H9 (cell line): ENCODE measurements at regions not wholly inside any gene's neighbourhood (a gene's known extent, or its start where the extent isn't known, plus 50 kb on each side); places are given as distances from the start of the nearest gene placed in this dataset.

Experiments
- DNase-seq: peaks from one replicate; pipeline ENCODE4 v3.0.0-alpha.2; 2017
- H2AFZ ChIP-seq: one replicate; pipeline ENCODE4 v1.6.1; 2013; ENCODE audit warnings: mild to moderate bottlenecking, low read length, control low read depth, moderate library complexity
- H2AK5ac ChIP-seq: 2 replicates; pipeline ENCODE4 v1.6.1; 2013; ENCODE audit warnings: low read length, control low read depth, mixed read lengths; ENCODE audit not compliant: insufficient read length
- H2BK120ac ChIP-seq: one replicate; pipeline ENCODE4 v1.6.1; 2013; ENCODE audit warnings: low read depth, mild to moderate bottlenecking, low read length, control low read depth, inconsistent platforms; ENCODE audit not compliant: poor library complexity, severe bottlenecking
- H2BK12ac ChIP-seq: 2 replicates; pipeline ENCODE4 v1.6.1; 2013; ENCODE audit warnings: low read length, control low read depth, mixed read lengths, low read depth; ENCODE audit not compliant: insufficient read length
- H2BK15ac ChIP-seq: 2 replicates; pipeline ENCODE4 v1.6.1; 2013; ENCODE audit warnings: low read depth, low read length, control low read depth
- H2BK20ac ChIP-seq: one replicate; pipeline ENCODE4 v1.6.1; 2013; ENCODE audit warnings: low read depth, mild to moderate bottlenecking, low read length, control low read depth, inconsistent platforms; ENCODE audit not compliant: poor library complexity, severe bottlenecking
- H2BK5ac ChIP-seq: 2 replicates; pipeline ENCODE4 v1.6.1; 2013; ENCODE audit warnings: low read length, control low read depth, mixed read lengths; ENCODE audit not compliant: insufficient read length
- H3K14ac ChIP-seq: 2 replicates; pipeline ENCODE4 v1.6.1; 2013; ENCODE audit warnings: low read length, control low read depth; ENCODE audit not compliant: insufficient read depth
- H3K18ac ChIP-seq: 2 replicates; pipeline ENCODE4 v1.6.1; 2013; ENCODE audit warnings: low read depth, mild to moderate bottlenecking, mixed read lengths, low read length, control low read depth; ENCODE audit not compliant: insufficient read length
- H3K23ac ChIP-seq: 2 replicates; pipeline ENCODE4 v1.6.1; 2013; ENCODE audit warnings: low read length, control low read depth, mixed read lengths, low read depth; ENCODE audit not compliant: insufficient read length
- H3K23me2 ChIP-seq: 2 replicates; pipeline ENCODE4 v1.6.1; 2013; ENCODE audit warnings: low read depth, mild to moderate bottlenecking, mixed read lengths, low read length, control low read depth; ENCODE audit not compliant: insufficient read length, poor library complexity, severe bottlenecking
- H3K27ac ChIP-seq: 2 replicates; pipeline ENCODE4 v1.5.1; 2013; ENCODE audit warnings: low read length, control low read depth, mixed read lengths, low read depth; ENCODE audit not compliant: insufficient read length
- H3K27me3 ChIP-seq: 2 replicates; pipeline ENCODE4 v1.6.1; 2013; ENCODE audit warnings: low read length, control low read depth, inconsistent platforms; ENCODE audit not compliant: insufficient read depth
- H3K4ac ChIP-seq: 2 replicates; pipeline ENCODE4 v1.6.1; 2013; ENCODE audit warnings: low read depth, mild to moderate bottlenecking, control low read depth, inconsistent platforms, low read length, moderate library complexity
- H3K4me1 ChIP-seq: 2 replicates; pipeline ENCODE4 v1.6.1; 2013; ENCODE audit warnings: low read length, control low read depth, inconsistent platforms; ENCODE audit not compliant: insufficient read depth
- H3K4me2 ChIP-seq: 2 replicates; pipeline ENCODE4 v1.6.1; 2013; ENCODE audit warnings: low read length, control low read depth, mixed read lengths; ENCODE audit not compliant: insufficient read length, insufficient read depth
- H3K56ac ChIP-seq: 2 replicates; pipeline ENCODE4 v1.6.1; 2013; ENCODE audit warnings: low read depth, mild to moderate bottlenecking, mixed read lengths, low read length, control low read depth; ENCODE audit not compliant: insufficient read length
- H3K79me1 ChIP-seq: 2 replicates; pipeline ENCODE4 v1.6.1; 2013; ENCODE audit warnings: low read depth, mild to moderate bottlenecking, moderate library complexity, low read length, control low read depth, inconsistent platforms; ENCODE audit not compliant: insufficient read depth, poor library complexity, severe bottlenecking
- H3K79me2 ChIP-seq: 2 replicates; pipeline ENCODE4 v1.6.1; 2013; ENCODE audit warnings: low read length, control low read depth, inconsistent platforms; ENCODE audit not compliant: insufficient read depth
- H3K9ac ChIP-seq: 2 replicates; pipeline ENCODE4 v1.6.1; 2013; ENCODE audit warnings: low read length, control low read depth, mixed read lengths; ENCODE audit not compliant: insufficient read length; ENCODE audit errors: extremely low read depth
- H3K9me3 ChIP-seq: one replicate; pipeline ENCODE4 v1.6.1; 2013; ENCODE audit warnings: low read depth, low read length, inconsistent platforms; ENCODE audit not compliant: control insufficient read depth
- H3T11ph ChIP-seq: one replicate; pipeline ENCODE4 v1.6.1; 2013; ENCODE audit warnings: mild to moderate bottlenecking, low read length, control low read depth, inconsistent platforms
- H4K20me1 ChIP-seq: one replicate; pipeline ENCODE4 v1.6.1; 2013; ENCODE audit not compliant: control insufficient read depth, insufficient read length, insufficient read depth
- H4K5ac ChIP-seq: 2 replicates; pipeline ENCODE4 v1.6.1; 2013; ENCODE audit warnings: low read depth, mild to moderate bottlenecking, mixed read lengths, low read length, control low read depth; ENCODE audit not compliant: insufficient read length
- H4K8ac ChIP-seq: replicated peaks from 2 replicates; pipeline ENCODE4 v1.6.1; 2013; ENCODE audit warnings: low read length, control low read depth, mixed read lengths, low read depth; ENCODE audit not compliant: insufficient read length
- H4K91ac ChIP-seq: 2 replicates; pipeline ENCODE4 v1.6.1; 2013; ENCODE audit warnings: low read depth, mild to moderate bottlenecking, moderate library complexity, mixed read lengths, low read length, control low read depth; ENCODE audit not compliant: insufficient read length
- H3K27ac Mint-ChIP-seq, 3 experiments: 2 replicates in 2 of 3; 3 replicates in 1 of 3; pipeline ENCODE4 v1.8.0; 2020 to 2021; ENCODE audit warnings: mixed read lengths in 3 of 3, mild to moderate bottlenecking in 1 of 3, moderate library complexity in 1 of 3
- H3K27me3 Mint-ChIP-seq: 2 replicates; pipeline ENCODE4 v1.8.0; 2021; ENCODE audit warnings: low read depth, mild to moderate bottlenecking, moderate library complexity, mixed read lengths
- H3K36me3 Mint-ChIP-seq, 3 experiments: 2 replicates in 2 of 3; 3 replicates in 1 of 3; pipeline ENCODE4 v1.8.0; 2020 to 2021; ENCODE audit warnings: low read depth in 3 of 3, mixed read lengths in 3 of 3; ENCODE audit not compliant: insufficient read depth in 1 of 3
- H3K4me1 Mint-ChIP-seq, 2 experiments: 2 replicates each; pipeline ENCODE4 v1.8.0; 2020; ENCODE audit warnings: mixed read lengths in 2 of 2
- H3K4me3 Mint-ChIP-seq, 2 experiments: 2 replicates in 1 of 2; 3 replicates in 1 of 2; pipeline ENCODE4 v1.8.0; 2020 to 2021; ENCODE audit warnings: mild to moderate bottlenecking in 2 of 2, mixed read lengths in 2 of 2, moderate library complexity in 1 of 2
- H3K9me3 Mint-ChIP-seq, 2 experiments: 2 replicates in 1 of 2; 3 replicates in 1 of 2; pipeline ENCODE4 v1.8.0; 2020; ENCODE audit warnings: mild to moderate bottlenecking in 2 of 2, mixed read lengths in 2 of 2, moderate library complexity in 1 of 2
- WGBS: extraction: QIAGEN DNeasy Blood & Tissue Kit; methylation state at CpG from one replicate; pipeline ENCODE4 v1.1.7; 2013; ENCODE audit warnings: missing lambda C conversion rate, low lambda C conversion rate, mixed read lengths; ENCODE audit not compliant: insufficient read length; ENCODE audit errors: extremely low coverage; 5-methylcytosine and 5-hydroxymethylcytosine counted together
- TF ChIP-seq, protein P1 (sequence below): fragments of 200-600 bp; sonication (generic); conservative IDR thresholded peaks from 3 replicates; pipeline ENCODE4 v1.8.0; 2021; ENCODE audit warnings: antibody characterized with exemption, mild to moderate bottlenecking

DNA sequence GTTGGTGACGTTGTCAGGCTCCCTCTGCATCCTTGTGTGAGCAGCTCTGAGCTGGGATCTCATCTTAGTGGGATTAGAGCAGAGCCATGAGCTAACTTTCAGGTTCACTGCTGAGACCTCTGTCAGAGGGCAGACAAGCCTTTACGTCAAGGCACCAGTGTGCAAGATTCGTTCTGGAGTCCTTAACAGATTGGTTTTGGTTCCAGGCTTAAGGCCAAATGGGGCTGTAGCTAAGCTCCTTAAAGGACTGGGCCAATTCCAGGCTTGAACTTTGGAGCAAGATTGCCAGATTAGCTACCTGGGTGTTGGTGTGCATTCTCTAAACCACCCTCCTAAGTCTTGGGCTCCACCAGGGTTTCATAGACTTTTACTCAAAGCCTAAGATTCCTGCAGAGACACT is 52.6 kb upstream of the PDC start:
- H4K91ac ChIP-seq: no peak overlapping the region
- H2BK12ac ChIP-seq: no peak overlapping the region
- no peaks in the 10 kb centered on the region for H3K9me3 ChIP-seq
- DNase-seq: no peak
- no peak overlapping the region for H3T11ph ChIP-seq
- H3K18ac ChIP-seq: no peak overlapping the region
- no peak overlapping the region for H4K8ac ChIP-seq
- Mint-ChIP-seq H3K9me3 (no peaks in the 10 kb centered on the region; a peak in 2 of 5 replicates), H3K4me1 (peaks cover 7 to 12% of the 10 kb centered on the region in 2 experiments), H3K36me3 (no peaks in the 10 kb centered on the region), H3K4me3 (no peak overlapping the region), H3K27me3 (no peaks in the 10 kb centered on the region), H3K27ac (no peak overlapping the region)
- H3K79me1 ChIP-seq: no peaks in the 10 kb centered on the region
- TF ChIP-seq, protein P1, sequence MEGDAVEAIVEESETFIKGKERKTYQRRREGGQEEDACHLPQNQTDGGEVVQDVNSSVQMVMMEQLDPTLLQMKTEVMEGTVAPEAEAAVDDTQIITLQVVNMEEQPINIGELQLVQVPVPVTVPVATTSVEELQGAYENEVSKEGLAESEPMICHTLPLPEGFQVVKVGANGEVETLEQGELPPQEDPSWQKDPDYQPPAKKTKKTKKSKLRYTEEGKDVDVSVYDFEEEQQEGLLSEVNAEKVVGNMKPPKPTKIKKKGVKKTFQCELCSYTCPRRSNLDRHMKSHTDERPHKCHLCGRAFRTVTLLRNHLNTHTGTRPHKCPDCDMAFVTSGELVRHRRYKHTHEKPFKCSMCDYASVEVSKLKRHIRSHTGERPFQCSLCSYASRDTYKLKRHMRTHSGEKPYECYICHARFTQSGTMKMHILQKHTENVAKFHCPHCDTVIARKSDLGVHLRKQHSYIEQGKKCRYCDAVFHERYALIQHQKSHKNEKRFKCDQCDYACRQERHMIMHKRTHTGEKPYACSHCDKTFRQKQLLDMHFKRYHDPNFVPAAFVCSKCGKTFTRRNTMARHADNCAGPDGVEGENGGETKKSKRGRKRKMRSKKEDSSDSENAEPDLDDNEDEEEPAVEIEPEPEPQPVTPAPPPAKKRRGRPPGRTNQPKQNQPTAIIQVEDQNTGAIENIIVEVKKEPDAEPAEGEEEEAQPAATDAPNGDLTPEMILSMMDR: no peak
- H4K20me1 ChIP-seq: no peaks in the 10 kb centered on the region
- no peak overlapping the region for H2AK5ac ChIP-seq
- no peak overlapping the region for H2BK20ac ChIP-seq
- H2BK5ac ChIP-seq: no peak overlapping the region
- no peak overlapping the region for H3K4me2 ChIP-seq
- peak overlapping the region; percentile 44; the same call in 1 of the 2 replicates for H3K14ac ChIP-seq
- H2BK15ac ChIP-seq: no peak overlapping the region
- no peak overlapping the region for H3K23ac ChIP-seq
- no peak overlapping the region for H2BK120ac ChIP-seq
- H2AFZ ChIP-seq: no peak overlapping the region
- no peaks in the 10 kb centered on the region for H3K4me1 ChIP-seq
- H3K56ac ChIP-seq: no peak overlapping the region
- H3K27ac ChIP-seq: no peak overlapping the region
- H3K23me2 ChIP-seq: no peaks in the 10 kb centered on the region
- no CpG with 5 or more reads among the region's 3 CpGs for WGBS
- H4K5ac ChIP-seq: peak overlapping the region; percentile 85
- no peaks in the 10 kb centered on the region for H3K27me3 ChIP-seq
- no peak overlapping the region for H3K9ac ChIP-seq
- no peaks in the 10 kb centered on the region for H3K79me2 ChIP-seq
- H3K4ac ChIP-seq: no peak overlapping the region
